Erythroblast (primary cell): ENCODE measurements at regions not wholly inside any gene's neighbourhood (a gene's known extent, or its start where the extent isn't known, plus 50 kb on each side); places are given as distances from the start of the nearest gene placed in this dataset.

Experiments
- DNase-seq, 2 experiments: peaks; one replicate each; lab custom pipeline; 2025; lab: John Stamatoyannopoulos, UW
- GATA1 ChIP-seq: IDR thresholded peaks from 2 replicates; pipeline ENCODE4 v1.6.1; 2011; ENCODE audit warnings: low read depth, mild to moderate bottlenecking, control low read depth, low read length, moderate library complexity
- POLR2A ChIP-seq: IDR thresholded peaks from 2 replicates; pipeline ENCODE4 v1.6.1; 2011; ENCODE audit warnings: mild to moderate bottlenecking, low read length

- no peak for DNase-seq
- TF ChIP-seq GATA1 (no peak), POLR2A (no peak)
Observed at GRCh38 chr11:92137747-92138146, 86.9 kb upstream of the FAT3 start.

DNA sequence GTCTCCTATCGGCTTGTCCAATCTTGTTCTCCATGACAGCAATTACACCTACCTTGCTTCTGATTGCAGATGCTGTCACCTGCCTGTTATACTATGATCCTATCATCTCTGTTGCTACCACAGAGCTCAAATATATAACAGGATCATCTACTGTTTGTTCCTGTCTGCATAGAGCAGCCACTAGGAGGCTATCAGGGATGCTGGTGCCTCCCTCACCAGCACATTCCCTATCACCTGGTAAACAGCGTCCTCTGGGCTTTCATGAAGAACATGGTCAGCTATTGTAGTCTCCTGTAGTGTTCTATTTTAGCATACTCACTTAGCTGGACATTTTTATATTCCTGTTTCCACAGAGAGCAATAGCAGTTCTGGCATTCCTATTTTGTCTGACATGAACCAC is 87.8 kb upstream of the FAT3 start:
- DNase-seq, result no peak
- TF ChIP-seq GATA1 (no peak), POLR2A (no peak)

DNA sequence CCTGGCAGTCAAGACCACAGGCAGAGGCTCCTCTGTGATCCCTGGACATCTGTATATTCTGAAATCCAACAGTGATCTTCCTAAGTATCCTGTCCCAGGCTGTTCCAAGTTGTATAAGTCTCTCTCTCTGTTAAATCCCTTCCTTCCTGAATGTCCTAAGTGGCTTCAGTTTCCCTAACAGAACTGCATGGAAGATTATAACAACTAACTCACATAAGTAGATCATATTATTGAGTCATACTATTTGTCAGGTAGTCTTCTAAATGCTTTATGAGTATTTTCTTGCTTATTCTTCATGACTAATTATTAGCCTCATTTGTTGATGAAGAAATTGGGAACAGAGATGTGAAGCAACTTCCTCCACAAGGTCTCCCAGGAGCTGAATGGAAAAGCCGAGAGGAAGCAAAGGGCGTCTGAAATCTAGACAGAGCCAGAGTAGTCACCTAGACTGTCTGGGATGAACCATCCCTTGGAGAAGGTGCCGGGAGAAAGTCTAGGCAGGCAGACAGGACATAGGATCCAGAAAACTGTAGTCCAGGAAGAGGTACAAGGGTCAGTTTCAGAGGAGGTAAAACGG is 93.2 kb upstream of the FAT3 start:
- no peak for TF ChIP-seq POLR2A
- TF ChIP-seq GATA1, result no peak
- no peak for DNase-seq

DNA sequence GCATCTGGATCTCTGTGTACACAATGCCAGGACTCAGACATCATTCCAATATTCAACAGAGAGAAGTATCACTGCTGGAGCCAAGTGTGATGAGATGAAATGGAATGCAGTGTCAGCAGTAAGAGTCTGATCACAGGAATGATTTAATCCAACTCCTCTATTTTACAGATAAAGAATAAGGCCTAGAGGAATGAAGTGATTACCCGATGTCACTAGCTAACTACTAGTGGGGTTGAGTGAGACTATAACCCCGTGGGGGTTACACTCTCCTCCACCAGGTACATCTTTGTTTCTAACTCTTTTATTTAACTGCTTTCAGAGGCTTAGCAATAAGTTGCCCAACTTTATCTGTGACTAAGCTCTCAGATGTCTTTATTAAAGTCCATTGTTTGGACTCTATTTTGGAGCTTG is 94.2 kb upstream of the FAT3 start:
- TF ChIP-seq POLR2A (no peak), GATA1 (no peak)
- DNase-seq, result no peak

DNA sequence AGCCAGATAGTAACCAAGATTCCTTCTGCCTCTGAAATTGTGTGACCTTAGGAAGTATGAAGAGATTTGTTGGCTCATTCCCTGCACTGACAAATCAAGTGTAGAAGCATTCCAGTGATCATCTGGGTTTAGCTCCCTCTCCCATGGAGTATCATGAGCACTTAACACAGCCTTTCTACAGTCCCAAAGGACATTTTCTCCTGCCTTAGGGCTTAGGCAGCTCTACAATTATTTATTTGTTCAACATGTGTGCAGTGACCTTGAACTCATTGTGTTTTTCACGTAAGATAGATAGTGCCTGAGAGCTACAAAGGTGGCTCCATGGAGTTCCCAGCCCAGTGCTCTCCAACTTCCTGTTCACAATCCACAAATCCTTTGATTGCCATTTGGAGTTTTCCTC is 94.8 kb upstream of the FAT3 start:
- no peak for DNase-seq
- TF ChIP-seq GATA1, result no peak
- TF ChIP-seq POLR2A, result no peak

GRCh38 chr11:92128026-92128425 is 96.6 kb upstream of the FAT3 start:
- DNase-seq, result no peak
- no peak for TF ChIP-seq GATA1
- TF ChIP-seq POLR2A, result no peak

GRCh38 chr11:92125321-92125720 is 99.3 kb upstream of the FAT3 start:
- no peak for DNase-seq
- TF ChIP-seq POLR2A, result no peak
- TF ChIP-seq GATA1, result no peak

GRCh38 chr11:92123540-92123939 is 101.1 kb upstream of the FAT3 start:
- DNase-seq, result no peak
- no peak for TF ChIP-seq POLR2A
- no peak for TF ChIP-seq GATA1

GRCh38 chr11:92122561-92122960 is 102.1 kb upstream of the FAT3 start:
- DNase-seq, result no peak
- TF ChIP-seq GATA1 (no peak), POLR2A (no peak)

GRCh38 chr11:92111287-92111686 is 113.3 kb upstream of the FAT3 start:
- TF ChIP-seq GATA1 (no peak), POLR2A (no peak)
- DNase-seq, result no peak

- TF ChIP-seq POLR2A (no peak), GATA1 (no peak)
- no peak for DNase-seq
Observed at GRCh38 chr11:92109466-92109865, 115.2 kb upstream of the FAT3 start.

DNA sequence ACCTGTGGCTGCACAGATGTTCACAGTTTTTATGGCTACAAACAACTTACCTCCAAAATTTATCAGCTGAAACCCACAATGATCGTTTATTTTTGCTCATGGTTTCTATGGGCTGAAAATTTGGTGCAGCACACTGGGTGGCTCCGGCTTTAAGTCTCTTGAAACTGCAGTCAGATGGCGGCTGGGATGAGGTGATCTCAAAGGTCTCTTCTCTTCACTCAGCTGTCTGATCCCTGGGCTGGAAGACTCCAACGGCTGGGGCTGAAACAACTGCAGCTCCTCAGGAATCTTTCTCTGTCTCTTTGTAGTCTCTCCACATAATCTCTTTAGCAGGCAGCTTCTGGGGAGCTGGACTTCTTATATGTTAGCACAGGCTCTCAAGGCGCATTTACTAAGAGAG is 117.3 kb upstream of the FAT3 start:
- DNase-seq, result no peak

DNA sequence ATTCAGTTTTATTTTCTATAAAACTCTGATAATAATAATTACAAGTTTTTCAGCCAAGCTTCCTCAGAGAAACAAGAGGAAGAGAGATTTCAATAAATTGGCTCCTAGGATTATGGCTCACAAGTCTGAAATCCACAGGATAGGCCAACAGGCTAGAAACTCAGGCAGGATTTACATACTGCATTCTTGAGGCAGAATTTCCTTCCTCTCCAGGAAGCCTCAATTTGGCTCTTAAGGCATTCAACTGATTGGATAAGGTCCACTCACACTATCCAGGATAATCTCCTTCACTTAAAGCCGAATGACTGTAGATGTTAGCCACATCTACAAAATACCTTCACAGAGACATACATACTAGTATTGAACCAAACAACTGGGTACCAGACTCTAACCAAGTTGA is 120.3 kb upstream of the FAT3 start:
- TF ChIP-seq POLR2A, result no peak
- TF ChIP-seq GATA1, result no peak
- no peak for DNase-seq

More for the DNA sequence above, 117.3 kb upstream of the FAT3 start:
- TF ChIP-seq POLR2A, result no peak
- no peak for TF ChIP-seq GATA1

- no peak for DNase-seq
- no peak for TF ChIP-seq GATA1
- TF ChIP-seq POLR2A, result no peak
Observed at GRCh38 chr11:92101920-92102319, 122.7 kb upstream of the FAT3 start.

- TF ChIP-seq GATA1 (no peak), POLR2A (no peak)
- DNase-seq, result no peak
Observed at GRCh38 chr11:92099183-92099582, 125.4 kb upstream of the FAT3 start.

GRCh38 chr11:92098172-92098571 is 126.4 kb upstream of the FAT3 start:
- TF ChIP-seq GATA1, result no peak
- TF ChIP-seq POLR2A, result no peak

More at GRCh38 chr11:92098172-92098571, 126.4 kb upstream of the FAT3 start:
- DNase-seq, result no peak
